Activated CD4-positive, alpha-beta T cell treated with anti-CD3 and anti-CD28 coated beads, Interleukin-2, amount 10 ng/mL, durations not matched to agents 24 days and 14 days (primary cell): ENCODE measurements at regions not wholly inside any gene's neighbourhood (a gene's known extent, or its start where the extent isn't known, plus 50 kb on each side); places are given as distances from the start of the nearest gene placed in this dataset.

Experiments
- DNase-seq: peaks from one replicate; pipeline ENCODE4 v3.0.0; 2022
- H3K27ac Mint-ChIP-seq: one replicate; pipeline ENCODE4 v1.8.0; 2022; ENCODE audit warnings: mild to moderate bottlenecking, mixed read lengths
- H3K27me3 Mint-ChIP-seq: one replicate; pipeline ENCODE4 v1.8.0; 2022; ENCODE audit warnings: mixed read lengths
- H3K36me3 Mint-ChIP-seq: one replicate; pipeline ENCODE4 v1.8.0; 2022; ENCODE audit warnings: low read depth, mild to moderate bottlenecking, mixed read lengths
- H3K4me1 Mint-ChIP-seq: one replicate; pipeline ENCODE4 v1.8.0; 2021; ENCODE audit warnings: mixed read lengths
- H3K4me3 Mint-ChIP-seq: one replicate; pipeline ENCODE4 v1.8.0; 2022; ENCODE audit warnings: mild to moderate bottlenecking, moderate library complexity, mixed read lengths
- H3K9me3 Mint-ChIP-seq: one replicate; pipeline ENCODE4 v1.8.0; 2021; ENCODE audit warnings: mixed read lengths
- intact Hi-C: fragments of 100-400 bp; cut with micrococcal nuclease; formaldehyde crosslinking; loops from one replicate; pipeline ENCODE4 v1.15.1; 2023

DNA sequence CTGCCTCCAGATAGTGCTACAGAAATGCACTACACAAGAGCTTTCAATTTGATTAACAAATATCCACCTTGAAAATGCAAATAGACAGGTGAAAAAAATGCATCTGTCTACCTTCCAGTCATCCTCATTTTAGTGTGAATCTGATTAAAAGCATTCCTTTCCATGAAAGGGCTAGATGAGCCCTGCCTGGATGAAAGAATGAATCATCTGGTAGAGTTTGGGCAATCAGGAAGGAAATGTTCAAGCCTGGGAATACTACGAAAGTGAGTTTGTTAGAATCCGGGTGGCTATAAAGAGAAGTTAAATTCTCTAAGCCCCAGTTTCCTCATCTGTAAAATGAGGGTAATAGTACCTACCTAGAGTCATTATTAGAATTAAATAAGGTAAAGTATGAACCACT, 142.6 kb downstream of the FAM114A2 start:
- Mint-ChIP-seq H3K36me3 (no peaks in the 10 kb centered on the region), H3K9me3 (no peaks in the 10 kb centered on the region), H3K4me3 (no peak overlapping the region), H3K27ac (no peak overlapping the region), H3K4me1 (no peaks in the 10 kb centered on the region), H3K27me3 (peaks cover 6% of the 10 kb centered on the region)
- intact Hi-C loops: no loop called here
- no peak for DNase-seq

DNA sequence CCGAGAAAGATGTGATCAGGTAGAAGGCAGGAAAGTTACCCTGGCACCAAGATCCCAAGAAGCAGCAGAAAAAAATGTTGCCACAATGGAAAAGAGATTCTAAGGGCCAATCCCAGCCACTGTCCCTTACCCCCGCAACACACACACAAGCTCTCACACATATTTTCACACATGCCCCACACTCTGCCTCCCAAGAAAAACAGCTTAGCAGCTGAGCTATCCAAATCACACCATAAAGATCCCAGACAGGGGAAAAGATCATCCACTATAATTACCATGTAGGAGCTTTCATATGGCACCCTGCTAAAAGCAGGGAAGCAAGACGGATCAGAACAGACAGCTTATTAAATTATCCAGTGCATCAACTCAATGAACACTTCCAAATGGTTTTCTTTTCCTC, 143.4 kb downstream of the FAM114A2 start:
- no peak overlapping the region for H3K4me3 Mint-ChIP-seq
- intact Hi-C loops: no loop called here
- no peaks in the 10 kb centered on the region for H3K9me3 Mint-ChIP-seq
- no peak for DNase-seq
- H3K27me3 Mint-ChIP-seq: peaks cover 6% of the 10 kb centered on the region
- H3K27ac Mint-ChIP-seq: no peak overlapping the region
- no peaks in the 10 kb centered on the region for H3K36me3 Mint-ChIP-seq
- H3K4me1 Mint-ChIP-seq: no peaks in the 10 kb centered on the region

GRCh38 chr5:153893817-153894216, 144.9 kb downstream of the FAM114A2 start:
- intact Hi-C loops: no loop called here
- no peaks in the 10 kb centered on the region for H3K36me3 Mint-ChIP-seq
- no peak overlapping the region for H3K4me3 Mint-ChIP-seq
- H3K9me3 Mint-ChIP-seq: no peaks in the 10 kb centered on the region
- H3K27ac Mint-ChIP-seq: no peak overlapping the region
- no peaks in the 10 kb centered on the region for H3K4me1 Mint-ChIP-seq
- peaks cover 6% of the 10 kb centered on the region for H3K27me3 Mint-ChIP-seq
- DNase-seq: no peak

DNA sequence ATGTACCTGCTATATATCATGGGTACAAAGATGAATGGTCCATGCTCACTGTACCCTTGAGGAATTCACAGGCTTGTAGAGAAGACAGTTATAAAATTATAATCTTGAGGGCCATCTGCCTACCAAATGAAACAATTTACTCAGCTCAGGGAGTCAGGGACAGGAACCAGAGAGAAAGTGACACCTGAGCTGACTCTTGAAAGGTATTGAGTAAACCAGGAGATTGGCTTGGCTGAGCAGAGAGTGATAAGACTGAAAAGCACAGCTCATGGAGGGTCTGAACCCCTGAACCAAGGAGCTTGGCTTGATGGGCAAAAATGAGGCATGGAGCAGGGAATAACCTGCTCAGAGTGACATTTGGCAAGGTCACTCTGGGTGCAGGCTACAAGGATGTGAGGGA, 147.3 kb downstream of the FAM114A2 start:
- Mint-ChIP-seq H3K27ac (no peak overlapping the region), H3K4me1 (no peaks in the 10 kb centered on the region), H3K4me3 (no peak overlapping the region), H3K36me3 (no peaks in the 10 kb centered on the region), H3K9me3 (no peaks in the 10 kb centered on the region), H3K27me3 (peaks cover 3% of the 10 kb centered on the region)
- no peak for DNase-seq
- intact Hi-C loops: no loop called here

- H3K36me3 Mint-ChIP-seq: no peaks in the 10 kb centered on the region
- peaks cover 1% of the 10 kb centered on the region for H3K27me3 Mint-ChIP-seq
- H3K27ac Mint-ChIP-seq: no peak overlapping the region
- intact Hi-C loops: no loop called here
- no peaks in the 10 kb centered on the region for H3K4me1 Mint-ChIP-seq
- no peak for DNase-seq
- no peaks in the 10 kb centered on the region for H3K9me3 Mint-ChIP-seq
- H3K4me3 Mint-ChIP-seq: no peak overlapping the region
These were observed 149.9 kb downstream of the FAM114A2 start for GRCh38 chr5:153888781-153889180.

DNA sequence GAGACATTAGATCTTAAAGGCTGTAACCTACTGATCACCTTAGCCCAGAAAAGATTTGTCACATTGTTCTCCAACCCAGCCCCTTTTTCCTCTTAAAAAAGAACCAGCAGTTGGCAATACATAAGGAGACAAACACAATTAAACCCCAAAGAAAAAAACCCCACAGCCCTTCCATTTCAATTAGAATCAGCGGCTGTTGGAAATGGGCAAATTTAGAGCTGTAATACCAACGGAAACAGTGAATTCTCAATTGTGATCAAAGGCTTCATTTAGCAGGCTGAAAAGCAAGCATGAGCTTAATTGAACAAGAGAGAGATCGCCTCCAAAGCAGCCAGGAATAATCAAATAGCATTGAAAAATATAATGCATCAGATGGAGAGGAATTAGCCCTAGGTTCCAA, 153.6 kb downstream of the FAM114A2 start:
- no peak for DNase-seq
- H3K4me1 Mint-ChIP-seq: no peaks in the 10 kb centered on the region
- H3K27me3 Mint-ChIP-seq: peaks cover 1% of the 10 kb centered on the region
- H3K36me3 Mint-ChIP-seq: no peaks in the 10 kb centered on the region
- H3K4me3 Mint-ChIP-seq: no peak overlapping the region
- H3K9me3 Mint-ChIP-seq: no peaks in the 10 kb centered on the region
- no peak overlapping the region for H3K27ac Mint-ChIP-seq
- intact Hi-C loops: no loop called here

GRCh38 chr5:153884612-153884957, 154.1 kb downstream of the FAM114A2 start:
- no peak for DNase-seq
- Mint-ChIP-seq H3K27me3 (peaks cover 1% of the 10 kb centered on the region), H3K36me3 (no peaks in the 10 kb centered on the region), H3K4me3 (no peak overlapping the region), H3K27ac (no peak overlapping the region), H3K9me3 (no peaks in the 10 kb centered on the region), H3K4me1 (no peaks in the 10 kb centered on the region)
- intact Hi-C loops: no loop called here

DNA sequence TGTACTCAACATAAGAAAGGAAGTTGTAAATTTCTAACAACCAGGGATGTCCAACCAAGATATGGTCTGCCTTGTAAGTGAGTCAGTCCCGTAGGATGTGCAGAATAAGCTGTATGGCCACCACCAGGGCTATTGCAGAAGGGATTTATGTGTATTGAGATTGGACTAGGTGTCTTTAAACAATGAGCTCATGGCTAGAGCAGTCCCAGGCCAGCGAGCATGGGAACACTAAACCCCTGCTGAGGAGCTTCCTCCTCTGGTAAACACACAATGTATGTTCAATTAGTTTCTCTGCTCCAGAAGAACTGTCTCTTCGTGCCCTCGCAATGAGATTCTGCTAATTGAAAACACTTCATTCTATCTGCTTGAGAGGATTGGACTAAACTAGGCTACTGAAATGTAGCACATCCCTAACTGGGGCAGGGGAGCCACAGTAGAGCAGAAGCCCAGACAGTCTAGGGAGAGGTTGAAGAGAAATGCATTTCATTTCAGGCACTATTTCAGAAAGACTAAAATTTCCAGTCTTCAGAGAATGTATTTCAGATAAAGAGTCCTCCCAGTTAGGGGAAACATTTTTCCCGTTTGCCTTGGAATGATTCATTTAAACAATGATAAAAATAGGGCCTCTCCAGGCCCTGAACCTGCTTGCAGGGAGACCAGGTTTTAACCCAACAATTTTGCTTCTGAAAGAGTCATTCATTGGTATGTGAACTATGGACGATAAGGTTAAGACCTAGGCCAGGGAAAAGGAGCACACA, 154.7 kb downstream of the FAM114A2 start:
- H3K27me3 Mint-ChIP-seq: peaks cover 1% of the 10 kb centered on the region
- intact Hi-C loops: no loop called here
- no peaks in the 10 kb centered on the region for H3K9me3 Mint-ChIP-seq
- H3K4me3 Mint-ChIP-seq: no peak overlapping the region
- no peak overlapping the region for H3K27ac Mint-ChIP-seq
- no peaks in the 10 kb centered on the region for H3K4me1 Mint-ChIP-seq
- DNase-seq: no peak
- no peaks in the 10 kb centered on the region for H3K36me3 Mint-ChIP-seq

DNA sequence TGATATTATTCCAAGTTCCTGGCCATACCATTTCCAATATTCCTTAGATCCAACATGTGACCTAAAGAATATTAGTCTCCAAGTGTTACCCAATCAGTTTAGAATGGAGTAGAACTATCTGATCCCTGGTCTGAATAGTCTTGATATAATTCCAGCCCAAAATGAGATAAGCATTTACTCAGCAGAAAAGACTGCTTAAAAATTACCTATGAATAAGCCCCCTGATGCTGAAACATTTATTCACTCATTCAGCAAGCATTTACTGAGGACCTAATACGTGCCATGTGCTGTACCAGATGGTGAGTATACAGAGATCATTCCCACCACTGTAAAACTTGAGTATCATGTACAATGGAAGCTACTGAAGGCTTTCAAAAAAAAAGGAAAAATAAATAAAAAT, 157.0 kb downstream of the FAM114A2 start:
- no peaks in the 10 kb centered on the region for H3K4me1 Mint-ChIP-seq
- no peak overlapping the region for H3K27ac Mint-ChIP-seq
- no peaks in the 10 kb centered on the region for H3K9me3 Mint-ChIP-seq
- H3K36me3 Mint-ChIP-seq: no peaks in the 10 kb centered on the region
- no peak for DNase-seq
- H3K27me3 Mint-ChIP-seq: peaks cover 4% of the 10 kb centered on the region
- no peak overlapping the region for H3K4me3 Mint-ChIP-seq
- intact Hi-C loops: no loop called here

DNA sequence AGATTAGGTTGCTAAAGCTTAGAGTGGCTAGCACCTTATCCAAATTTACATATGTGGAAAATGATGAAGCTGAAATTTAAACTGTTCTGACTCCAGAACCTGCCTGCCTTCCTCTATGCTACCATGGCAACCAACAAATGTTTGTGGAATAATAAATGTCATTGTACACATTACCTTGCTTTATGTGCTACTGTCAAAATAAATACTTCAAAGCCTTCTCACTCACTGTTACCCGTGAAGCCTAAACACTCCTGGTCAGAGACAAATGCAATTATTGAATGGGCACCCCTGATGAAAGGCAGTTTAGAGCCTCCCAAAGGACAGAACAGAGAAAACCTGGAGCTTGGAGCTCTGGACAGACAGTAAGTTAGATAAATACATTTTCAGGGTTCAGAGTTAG, 158.6 kb downstream of the FAM114A2 start:
- Mint-ChIP-seq H3K36me3 (no peaks in the 10 kb centered on the region), H3K9me3 (no peaks in the 10 kb centered on the region), H3K27ac (no peak overlapping the region), H3K4me1 (no peaks in the 10 kb centered on the region), H3K4me3 (no peak overlapping the region), H3K27me3 (peaks cover 4% of the 10 kb centered on the region)
- intact Hi-C loops: no loop called here
- no peak for DNase-seq

- Mint-ChIP-seq H3K36me3 (no peaks in the 10 kb centered on the region), H3K4me3 (no peak overlapping the region), H3K27ac (no peak overlapping the region), H3K9me3 (no peaks in the 10 kb centered on the region), H3K4me1 (no peaks in the 10 kb centered on the region), H3K27me3 (peaks cover 4% of the 10 kb centered on the region)
- DNase-seq: no peak
- intact Hi-C loops: no loop called here
These were observed 159.1 kb downstream of the FAM114A2 start for GRCh38 chr5:153879596-153879995.

DNA sequence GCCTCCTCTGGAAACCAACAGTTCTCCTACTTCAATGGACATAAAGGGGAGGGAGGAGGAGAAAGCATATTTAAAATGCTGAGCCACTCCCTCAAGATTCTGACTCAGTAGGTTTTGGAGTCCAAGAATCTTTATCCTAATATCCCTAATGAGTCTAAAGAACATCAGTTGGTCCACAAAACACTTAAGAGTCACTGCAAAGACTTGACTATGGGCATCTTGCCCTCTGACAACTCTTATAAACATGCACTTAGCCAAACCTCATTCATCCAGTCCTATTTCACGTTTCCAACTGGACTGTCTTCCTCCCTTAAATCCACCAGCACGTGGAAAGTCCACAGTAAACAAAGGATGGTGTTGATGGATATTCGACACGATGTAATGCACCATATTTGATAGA, 172.5 kb downstream of the FAM114A2 start:
- Mint-ChIP-seq H3K9me3 (no peaks in the 10 kb centered on the region), H3K27me3 (no peaks in the 10 kb centered on the region), H3K4me1 (no peaks in the 10 kb centered on the region), H3K4me3 (no peak overlapping the region), H3K27ac (no peak overlapping the region), H3K36me3 (no peaks in the 10 kb centered on the region)
- DNase-seq: peak; percentile 24
- intact Hi-C loops: no loop called here

DNA sequence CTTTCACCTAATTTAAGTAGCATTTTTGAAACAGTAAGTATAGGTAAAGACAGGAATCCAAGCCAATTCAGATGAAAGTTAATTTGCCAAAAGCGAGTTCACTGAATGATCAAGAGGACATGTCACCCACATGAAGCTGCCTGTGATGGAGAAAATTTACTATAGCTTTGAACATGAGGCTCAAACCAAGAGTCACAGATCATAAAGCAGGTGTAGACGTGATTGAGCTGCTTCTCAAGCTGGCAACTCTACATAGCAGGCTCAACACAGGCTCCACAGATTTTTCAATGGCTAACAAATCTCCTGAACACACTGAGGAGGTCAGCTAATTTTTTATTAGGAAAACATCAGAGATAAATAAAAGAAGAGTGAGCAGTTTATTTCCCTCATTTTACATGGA, 173.7 kb downstream of the FAM114A2 start:
- no peak overlapping the region for H3K4me3 Mint-ChIP-seq
- no peaks in the 10 kb centered on the region for H3K27me3 Mint-ChIP-seq
- DNase-seq: peak; percentile 12
- no peaks in the 10 kb centered on the region for H3K36me3 Mint-ChIP-seq
- no peaks in the 10 kb centered on the region for H3K9me3 Mint-ChIP-seq
- intact Hi-C loops: no loop called here
- H3K27ac Mint-ChIP-seq: no peak overlapping the region
- H3K4me1 Mint-ChIP-seq: no peaks in the 10 kb centered on the region

DNA sequence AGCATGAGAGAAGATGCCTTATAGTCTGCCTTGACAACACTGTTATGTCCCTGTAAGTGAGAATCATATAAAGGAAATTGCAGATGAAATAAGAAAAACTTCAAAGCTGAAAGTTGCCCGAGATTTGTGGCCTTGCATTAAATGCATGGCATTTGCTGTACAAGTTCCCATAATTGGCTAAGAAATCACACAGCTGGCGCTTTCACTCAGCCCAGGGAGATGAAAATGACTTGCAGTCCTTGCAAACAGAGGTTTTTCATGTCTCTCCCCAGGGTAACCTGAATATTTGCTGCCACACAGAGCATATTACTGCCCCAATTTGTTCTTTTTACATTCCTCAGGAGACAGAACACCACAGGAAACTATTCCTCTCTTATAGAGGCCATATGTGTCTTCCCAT, 174.8 kb downstream of the FAM114A2 start:
- H3K36me3 Mint-ChIP-seq: no peaks in the 10 kb centered on the region
- no peak overlapping the region for H3K27ac Mint-ChIP-seq
- H3K27me3 Mint-ChIP-seq: no peaks in the 10 kb centered on the region
- intact Hi-C loops: no loop called here
- H3K4me3 Mint-ChIP-seq: no peak overlapping the region
- H3K9me3 Mint-ChIP-seq: no peaks in the 10 kb centered on the region
- no peak for DNase-seq
- no peaks in the 10 kb centered on the region for H3K4me1 Mint-ChIP-seq
